ENCODE measurements at regions not wholly inside any gene's neighbourhood (a gene's known extent, or its start where the extent isn't known, plus 50 kb on each side); places are given as distances from the start of the nearest gene placed in this dataset.

DNA sequence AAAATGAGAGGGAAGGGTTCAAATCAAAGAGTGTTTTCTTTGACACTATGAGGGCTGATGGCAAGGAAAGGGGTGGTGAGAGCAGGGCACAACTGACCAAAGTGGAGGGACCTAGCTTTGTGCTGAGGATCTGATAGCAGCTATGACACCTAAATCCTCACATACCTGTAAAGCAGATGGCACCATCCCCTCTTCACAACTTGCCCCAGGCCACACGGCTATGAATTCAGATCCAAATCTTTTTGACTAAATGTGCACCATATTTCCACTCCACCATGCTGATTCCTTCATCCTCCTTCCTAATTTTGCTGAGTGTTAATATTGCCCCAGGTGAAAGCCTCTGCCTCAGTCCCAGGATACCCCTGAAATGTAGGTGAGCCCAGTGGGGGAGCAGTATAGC, 385.7 kb downstream of the PLPP3 start:
- no peak for TF ChIP-seq EP300 (IDR thresholded peaks at IDR 0.05; ENCODE audit: low read depth)
- TF ChIP-seq, protein P1, sequence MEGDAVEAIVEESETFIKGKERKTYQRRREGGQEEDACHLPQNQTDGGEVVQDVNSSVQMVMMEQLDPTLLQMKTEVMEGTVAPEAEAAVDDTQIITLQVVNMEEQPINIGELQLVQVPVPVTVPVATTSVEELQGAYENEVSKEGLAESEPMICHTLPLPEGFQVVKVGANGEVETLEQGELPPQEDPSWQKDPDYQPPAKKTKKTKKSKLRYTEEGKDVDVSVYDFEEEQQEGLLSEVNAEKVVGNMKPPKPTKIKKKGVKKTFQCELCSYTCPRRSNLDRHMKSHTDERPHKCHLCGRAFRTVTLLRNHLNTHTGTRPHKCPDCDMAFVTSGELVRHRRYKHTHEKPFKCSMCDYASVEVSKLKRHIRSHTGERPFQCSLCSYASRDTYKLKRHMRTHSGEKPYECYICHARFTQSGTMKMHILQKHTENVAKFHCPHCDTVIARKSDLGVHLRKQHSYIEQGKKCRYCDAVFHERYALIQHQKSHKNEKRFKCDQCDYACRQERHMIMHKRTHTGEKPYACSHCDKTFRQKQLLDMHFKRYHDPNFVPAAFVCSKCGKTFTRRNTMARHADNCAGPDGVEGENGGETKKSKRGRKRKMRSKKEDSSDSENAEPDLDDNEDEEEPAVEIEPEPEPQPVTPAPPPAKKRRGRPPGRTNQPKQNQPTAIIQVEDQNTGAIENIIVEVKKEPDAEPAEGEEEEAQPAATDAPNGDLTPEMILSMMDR (IDR thresholded peaks at IDR 0.05) = no peak
- no peak for TF ChIP-seq POLR2AphosphoS5 (IDR thresholded peaks at IDR 0.05)
- TF ChIP-seq POLR2A (IDR thresholded peaks at IDR 0.05) = no peak
- Histone ChIP-seq H3K4me3 (no peak overlapping the region), H3K27me3 (no peaks in the 10 kb centered on the region), H3K27ac (no peak overlapping the region), H3K4me1 (peaks cover 0 to 8% (median 0%) of the 10 kb centered on the region in 4 donors), H3K36me3 (no peaks in the 10 kb centered on the region), H3K9me3 (no peaks in the 10 kb centered on the region)
- in situ Hi-C loops (cut with MboI; ENCODE audit: low pct_ligation_motif_present in 1 of 4, low pct_unique_long_range_greater_than_20kb in 1 of 4, low sequenced_read_pairs in 3 of 4) (no loop called here), intact Hi-C loops (cut with DNase I; ENCODE audit: low total_unique reads) (no loop called here)
- WGBS, 2 donors (ENCODE audit: low coverage in 1 of 2) = 87% methylated on average over 1 of the region's 1 CpG; no CpG with 5 or more reads in 1 of the 2 donors
- DNase-seq = no peak

DNA sequence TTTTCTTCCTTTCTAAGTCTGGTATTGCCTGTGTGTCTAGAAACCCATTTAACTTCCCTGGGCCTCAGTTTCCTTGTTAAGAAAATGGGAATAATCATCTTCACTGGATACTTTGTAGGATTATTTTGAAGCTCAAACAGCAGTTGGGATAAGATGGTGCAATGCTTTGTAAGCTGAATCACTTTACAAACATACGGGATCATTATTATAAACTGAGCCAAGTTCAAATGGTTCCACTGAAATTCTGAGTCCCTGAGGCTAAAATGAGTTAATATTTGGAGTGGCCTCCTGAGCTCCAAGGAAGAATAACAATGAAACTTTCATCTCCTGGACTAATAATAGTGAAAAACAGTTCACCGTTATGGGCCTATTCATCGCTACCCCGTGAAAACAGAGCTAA, 388.0 kb downstream of the PLPP3 start:
- Histone ChIP-seq H3K36me3 (no peaks in the 10 kb centered on the region), H3K27ac (no peak overlapping the region)
- intact Hi-C loops (cut with DNase I; ENCODE audit: low total_unique reads) = no loop called here

DNA sequence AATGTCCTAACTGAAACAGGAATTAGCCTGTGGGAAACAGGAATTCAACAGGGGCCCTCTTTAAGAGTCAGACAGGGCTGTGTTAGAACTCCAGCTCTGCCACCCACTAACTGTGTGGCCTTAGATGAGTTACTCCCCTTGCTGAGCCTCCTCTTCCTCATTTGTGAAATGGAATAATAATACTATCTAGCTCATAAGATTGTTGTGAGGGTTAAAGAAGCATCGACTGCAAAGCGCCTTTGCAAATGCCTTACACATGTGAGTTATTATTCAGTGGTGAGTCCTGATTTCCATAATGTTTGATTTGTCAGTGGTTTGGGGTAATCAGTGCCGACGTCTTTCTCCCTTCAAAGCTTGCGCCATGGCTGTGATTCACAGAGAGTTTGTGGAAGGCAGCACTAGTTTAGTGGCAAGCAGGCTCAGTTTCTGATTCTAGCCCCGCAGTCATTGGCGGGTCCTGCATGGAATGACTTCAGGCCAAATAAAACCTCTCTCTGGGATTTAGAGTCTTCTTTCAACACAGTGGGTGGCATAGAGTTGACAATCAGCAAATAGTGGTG, 388.5 kb downstream of the PLPP3 start:
- H3K36me3 ChIP-seq = no peaks in the 10 kb centered on the region
- TF ChIP-seq, protein P1 (IDR thresholded peaks at IDR 0.05) = no peak
- TF ChIP-seq POLR2AphosphoS5 (IDR thresholded peaks at IDR 0.05) (no peak), POLR2A (IDR thresholded peaks at IDR 0.05) (no peak)
- intact Hi-C loops (cut with DNase I; ENCODE audit: low total_unique reads) = no loop called here
- H3K4me1 ChIP-seq = peaks cover 0 to 8% (median 0%) of the 10 kb centered on the region in 4 donors
- 85 to 100% methylated on average over 2 to 7 of the region's 7 CpGs for WGBS, 2 donors (ENCODE audit: low coverage in 1 of 2)
- no peaks in the 10 kb centered on the region for H3K9me3 ChIP-seq
- DNase-seq = no peak
- in situ Hi-C loops (cut with MboI; ENCODE audit: low pct_ligation_motif_present in 1 of 4, low pct_unique_long_range_greater_than_20kb in 1 of 4, low sequenced_read_pairs in 3 of 4) = no loop called here
- H3K4me3 ChIP-seq = no peak overlapping the region
- no peak overlapping the region for H3K27ac ChIP-seq
- H3K27me3 ChIP-seq = no peaks in the 10 kb centered on the region

More for the DNA sequence above, 388.0 kb downstream of the PLPP3 start:
- Histone ChIP-seq H3K4me3 (no peak overlapping the region), H3K4me1 (peaks cover 0 to 8% (median 0%) of the 10 kb centered on the region in 4 donors), H3K27me3 (no peaks in the 10 kb centered on the region), H3K9me3 (no peaks in the 10 kb centered on the region)
- no peak for TF ChIP-seq POLR2A (IDR thresholded peaks at IDR 0.05)
- TF ChIP-seq POLR2AphosphoS5 (IDR thresholded peaks at IDR 0.05) = no peak
- no peak for TF ChIP-seq EP300 (IDR thresholded peaks at IDR 0.05; ENCODE audit: low read depth)
- WGBS, 2 donors (ENCODE audit: low coverage in 1 of 2) = 75 to 78% methylated on average over 4 of the region's 4 CpGs
- no peak for DNase-seq
- in situ Hi-C loops (cut with MboI; ENCODE audit: low pct_ligation_motif_present in 1 of 4, low pct_unique_long_range_greater_than_20kb in 1 of 4, low sequenced_read_pairs in 3 of 4) = no loop called here

DNA sequence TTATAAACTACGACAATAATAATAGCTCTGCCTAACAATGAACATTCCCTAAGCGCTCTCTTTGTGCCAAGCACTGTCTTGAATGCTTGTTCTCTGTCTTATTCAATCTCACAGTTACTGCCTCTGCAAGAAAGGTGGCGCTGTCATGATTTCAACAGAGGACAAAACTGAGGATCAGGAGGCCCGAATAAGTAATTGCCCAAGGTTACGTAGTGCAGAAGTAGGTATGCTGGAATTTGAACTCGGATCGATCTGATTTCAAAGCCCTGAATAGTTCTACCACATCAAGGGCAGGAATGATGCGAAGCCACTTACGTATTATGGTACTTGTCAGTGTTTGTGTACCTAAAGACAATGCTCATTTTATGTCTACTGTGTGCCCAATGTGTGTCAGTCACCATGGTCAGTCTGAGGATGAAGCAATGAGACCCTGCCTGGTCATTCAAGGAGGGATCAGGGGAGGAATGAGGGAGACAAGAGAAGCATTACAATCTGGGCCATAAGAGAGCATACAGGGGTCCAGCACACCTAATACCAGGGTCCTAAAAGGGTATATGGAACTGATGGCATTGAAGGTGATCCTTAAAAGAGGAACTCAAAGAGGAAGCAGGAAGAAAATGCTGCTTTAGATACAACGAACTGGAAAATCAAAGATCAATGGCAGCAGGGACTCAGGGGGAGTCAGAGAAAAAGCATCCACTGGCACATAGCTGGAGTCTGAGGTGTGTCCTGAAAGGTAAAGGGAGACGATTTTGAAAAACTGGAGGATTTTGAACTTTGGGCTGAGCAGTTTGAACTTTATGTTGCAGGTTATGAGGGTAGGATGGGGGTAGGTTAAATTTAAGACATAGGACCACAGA, 389.2 kb downstream of the PLPP3 start:
- no peak overlapping the region for H3K27ac ChIP-seq
- H3K36me3 ChIP-seq = no peaks in the 10 kb centered on the region
- intact Hi-C loops (cut with DNase I; ENCODE audit: low total_unique reads) (loop anchor here (10.0 kb wide), 1 partner anchor 385 kb away; the partner anchor contains the start of gene PLPP3), in situ Hi-C loops (cut with MboI; ENCODE audit: low pct_ligation_motif_present in 1 of 4, low pct_unique_long_range_greater_than_20kb in 1 of 4, low sequenced_read_pairs in 3 of 4) (no loop called here)
- no peak for DNase-seq
- H3K4me3 ChIP-seq = no peak overlapping the region
- no peaks in the 10 kb centered on the region for H3K9me3 ChIP-seq
- no peak for TF ChIP-seq POLR2AphosphoS5 (IDR thresholded peaks at IDR 0.05)
- no peak for TF ChIP-seq POLR2A (IDR thresholded peaks at IDR 0.05)
- TF ChIP-seq, protein P1 (IDR thresholded peaks at IDR 0.05) = peak in 1 of 5 experiments; percentile 3
- TF ChIP-seq EP300 (IDR thresholded peaks at IDR 0.05; ENCODE audit: low read depth) = no peak
- WGBS, 2 donors (ENCODE audit: low coverage in 1 of 2) = 79 to 81% methylated on average over 7 to 11 of the region's 11 CpGs
- peaks cover 0 to 8% (median 0%) of the 10 kb centered on the region in 4 donors for H3K4me1 ChIP-seq
- no peaks in the 10 kb centered on the region for H3K27me3 ChIP-seq
